ENCODE measurements at regions not wholly inside any gene's neighbourhood (a gene's known extent, or its start where the extent isn't known, plus 50 kb on each side); places are given as distances from the start of the nearest gene placed in this dataset.

- no peak for TF ChIP-seq CTCF (IDR thresholded peaks at IDR 0.05; ENCODE audit: insufficient read depth in 1 of 2, low read depth in 1 of 2, low read length in 1 of 2, severe bottlenecking in 1 of 2, unreplicated experiment in 1 of 2)
- Mint-ChIP-seq H3K4me1 (ENCODE audit: low read depth, unreplicated experiment) (no peaks in the 10 kb centered on the region), H3K36me3 (ENCODE audit: insufficient read depth, unreplicated experiment) (no peaks in the 10 kb centered on the region), H3K27me3 (ENCODE audit: insufficient read depth, unreplicated experiment) (no peaks in the 10 kb centered on the region), H3K4me3 (ENCODE audit: unreplicated experiment) (no peak overlapping the region), H3K27ac (ENCODE audit: unreplicated experiment) (no peak overlapping the region), H3K9me3 (ENCODE audit: unreplicated experiment) (no peaks in the 10 kb centered on the region)
- CTCF ChIA-PET = no interaction called here
- H3K27me3 ChIP-seq (replicated peaks; ENCODE audit: control insufficient read depth, insufficient read depth, low read length) = no peaks in the 10 kb centered on the region; the same call in 1 of the 2 replicates
- no peaks in the 10 kb centered on the region for H3K9me3 ChIP-seq
- DNase-seq = no peak
- H3K36me3 ChIP-seq (ENCODE audit: control insufficient read depth, insufficient read depth, low read length) = no peaks in the 10 kb centered on the region
- no TSS peak for BruUV-seq (replicated peaks)
- H3K4me3 ChIP-seq (ENCODE audit: low read depth, low read length) = no peak overlapping the region
- intact Hi-C loops (cut with micrococcal nuclease; ENCODE audit: unreplicated experiment) = no loop called here
- no peaks in the 10 kb centered on the region for H3K4me1 ChIP-seq
- POLR2A ChIA-PET = no interaction called here
Observed at GRCh38 chr3:83895892-83896291, 1062.9 kb upstream of the CADM2 start.

GRCh38 chr3:83902787-83903533, 1055.8 kb upstream of the CADM2 start:
- Mint-ChIP-seq H3K4me1 (ENCODE audit: low read depth, unreplicated experiment) (no peaks in the 10 kb centered on the region), H3K36me3 (ENCODE audit: insufficient read depth, unreplicated experiment) (no peaks in the 10 kb centered on the region), H3K27ac (ENCODE audit: unreplicated experiment) (no peak overlapping the region), H3K9me3 (ENCODE audit: unreplicated experiment) (no peaks in the 10 kb centered on the region), H3K4me3 (ENCODE audit: unreplicated experiment) (no peak overlapping the region), H3K27me3 (ENCODE audit: insufficient read depth, unreplicated experiment) (peaks cover 2% of the 10 kb centered on the region)
- intact Hi-C loops (cut with micrococcal nuclease; ENCODE audit: unreplicated experiment) = no loop called here
- Histone ChIP-seq H3K4me3 (ENCODE audit: low read depth, low read length) (no peak overlapping the region), H3K4me1 (no peaks in the 10 kb centered on the region), H3K9me3 (no peaks in the 10 kb centered on the region), H3K36me3 (ENCODE audit: control insufficient read depth, insufficient read depth, low read length) (no peaks in the 10 kb centered on the region), H3K27me3 (replicated peaks; ENCODE audit: control insufficient read depth, insufficient read depth, low read length) (no peaks in the 10 kb centered on the region)
- POLR2A ChIA-PET = no interaction called here
- no peak for DNase-seq
- no peak for TF ChIP-seq CTCF (IDR thresholded peaks at IDR 0.05; ENCODE audit: insufficient read depth in 1 of 2, low read depth in 1 of 2, low read length in 1 of 2, severe bottlenecking in 1 of 2, unreplicated experiment in 1 of 2)
- CTCF ChIA-PET = no interaction called here
- no TSS peak for BruUV-seq (replicated peaks)

DNA sequence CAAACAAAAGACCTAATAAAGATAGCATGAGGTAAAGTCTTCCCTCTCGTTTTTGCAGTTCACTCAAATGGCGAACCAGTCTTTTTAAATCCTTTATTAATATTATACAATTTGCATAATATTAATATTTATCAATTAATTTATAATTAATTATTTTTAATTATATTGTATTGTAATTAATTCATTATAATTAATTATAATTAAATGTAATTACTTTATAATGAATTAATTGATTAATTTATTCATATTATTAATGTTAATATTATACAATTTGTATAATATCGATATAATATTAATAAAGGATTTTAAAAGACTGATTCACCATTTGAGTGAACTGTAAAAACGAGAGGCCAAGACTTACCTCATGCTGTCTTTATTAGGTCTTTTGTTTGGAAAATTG, 1045.4 kb upstream of the CADM2 start:
- Mint-ChIP-seq H3K9me3 (ENCODE audit: unreplicated experiment) (no peaks in the 10 kb centered on the region), H3K4me1 (ENCODE audit: low read depth, unreplicated experiment) (no peaks in the 10 kb centered on the region), H3K4me3 (ENCODE audit: unreplicated experiment) (no peak overlapping the region), H3K27me3 (ENCODE audit: insufficient read depth, unreplicated experiment) (no peaks in the 10 kb centered on the region), H3K36me3 (ENCODE audit: insufficient read depth, unreplicated experiment) (no peaks in the 10 kb centered on the region), H3K27ac (ENCODE audit: unreplicated experiment) (no peak overlapping the region)
- intact Hi-C loops (cut with micrococcal nuclease; ENCODE audit: unreplicated experiment) = no loop called here
- Histone ChIP-seq H3K36me3 (ENCODE audit: control insufficient read depth, insufficient read depth, low read length) (no peaks in the 10 kb centered on the region), H3K4me3 (ENCODE audit: low read depth, low read length) (no peak overlapping the region), H3K4me1 (no peaks in the 10 kb centered on the region), H3K27me3 (replicated peaks; ENCODE audit: control insufficient read depth, insufficient read depth, low read length) (no peaks in the 10 kb centered on the region), H3K9me3 (no peaks in the 10 kb centered on the region)
- POLR2A ChIA-PET = no interaction called here
- no peak for TF ChIP-seq CTCF (IDR thresholded peaks at IDR 0.05; ENCODE audit: insufficient read depth in 1 of 2, low read depth in 1 of 2, low read length in 1 of 2, severe bottlenecking in 1 of 2, unreplicated experiment in 1 of 2)
- CTCF ChIA-PET = no interaction called here
- BruUV-seq (replicated peaks) = no TSS peak
- no peak for DNase-seq
